IMR-90 (cell line): ENCODE measurements at regions not wholly inside any gene's neighbourhood (a gene's known extent, or its start where the extent isn't known, plus 50 kb on each side); places are given as distances from the start of the nearest gene placed in this dataset.

Experiments
- BHLHE40 ChIP-seq: fragments of 150-350 bp; IDR thresholded peaks from 2 replicates; pipeline ENCODE4 v1.6.1; 2016; ENCODE audit warnings: mild to moderate bottlenecking, low read depth, low read length
- POLR2A ChIP-seq: IDR thresholded peaks from 2 replicates; pipeline ENCODE4 v1.6.1; 2012; ENCODE audit warnings: mild to moderate bottlenecking, low read depth, low read length
- TF ChIP-seq, protein P1 (sequence below): conservative IDR thresholded peaks from 2 replicates; pipeline ENCODE4 v1.5.1; 2012; ENCODE audit warnings: mild to moderate bottlenecking, low read depth, low read length, improper control_type of control experiment

DNA sequence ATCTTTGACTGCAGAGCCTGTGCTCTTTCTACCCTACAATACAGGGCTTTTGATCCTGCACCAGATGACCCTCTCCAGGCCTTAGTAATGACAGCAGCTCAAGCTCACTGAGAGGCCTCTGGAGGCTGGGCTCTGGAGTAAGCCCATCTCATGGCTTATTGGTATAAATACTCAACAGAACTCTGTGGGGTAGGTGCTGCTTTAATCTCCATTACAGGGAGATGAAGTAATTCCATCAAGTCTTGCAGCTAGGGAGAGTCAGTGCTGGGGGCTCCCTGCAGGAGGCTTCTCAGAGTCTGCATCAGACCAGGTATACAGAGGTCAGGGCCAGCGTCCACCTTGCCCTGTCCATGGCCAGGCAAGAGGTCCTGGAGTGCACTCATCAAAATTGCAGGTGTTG, 89.2 kb upstream of the SLC6A11 start:
- TF ChIP-seq, protein P1, sequence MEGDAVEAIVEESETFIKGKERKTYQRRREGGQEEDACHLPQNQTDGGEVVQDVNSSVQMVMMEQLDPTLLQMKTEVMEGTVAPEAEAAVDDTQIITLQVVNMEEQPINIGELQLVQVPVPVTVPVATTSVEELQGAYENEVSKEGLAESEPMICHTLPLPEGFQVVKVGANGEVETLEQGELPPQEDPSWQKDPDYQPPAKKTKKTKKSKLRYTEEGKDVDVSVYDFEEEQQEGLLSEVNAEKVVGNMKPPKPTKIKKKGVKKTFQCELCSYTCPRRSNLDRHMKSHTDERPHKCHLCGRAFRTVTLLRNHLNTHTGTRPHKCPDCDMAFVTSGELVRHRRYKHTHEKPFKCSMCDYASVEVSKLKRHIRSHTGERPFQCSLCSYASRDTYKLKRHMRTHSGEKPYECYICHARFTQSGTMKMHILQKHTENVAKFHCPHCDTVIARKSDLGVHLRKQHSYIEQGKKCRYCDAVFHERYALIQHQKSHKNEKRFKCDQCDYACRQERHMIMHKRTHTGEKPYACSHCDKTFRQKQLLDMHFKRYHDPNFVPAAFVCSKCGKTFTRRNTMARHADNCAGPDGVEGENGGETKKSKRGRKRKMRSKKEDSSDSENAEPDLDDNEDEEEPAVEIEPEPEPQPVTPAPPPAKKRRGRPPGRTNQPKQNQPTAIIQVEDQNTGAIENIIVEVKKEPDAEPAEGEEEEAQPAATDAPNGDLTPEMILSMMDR, result no peak
- no peak for TF ChIP-seq BHLHE40
- no peak for TF ChIP-seq POLR2A
